Keratinocyte (primary cell): ENCODE measurements at regions not wholly inside any gene's neighbourhood (a gene's known extent, or its start where the extent isn't known, plus 50 kb on each side); places are given as distances from the start of the nearest gene placed in this dataset.
A peak's percentile ranks its signal among the peaks of the same experiment; 100 is the strongest.

Source experiments
- DNase-seq: peaks from one replicate; pipeline ENCODE4 v3.0.0-alpha.2; 2011; ENCODE audit warnings: low read depth, missing footprints, low spot score
- FAIRE-seq: peaks from 2 replicates; lab custom pipeline; 2011; peaks lifted over from hg19 to GRCh38; lab: Jason Lieb, UNC
- H2AFZ ChIP-seq: 2 replicates; pipeline ENCODE4 v1.6.0; 2012; ENCODE audit warnings: low read length, control low read depth, inconsistent platforms; ENCODE audit not compliant: control insufficient read depth
- H3K27ac ChIP-seq: 2 replicates; pipeline ENCODE4 v1.5.1; 2011; ENCODE audit warnings: low read length; ENCODE audit not compliant: control insufficient read depth, insufficient read depth
- H3K27me3 ChIP-seq: 3 replicates; pipeline ENCODE4 v1.6.0; 2011; ENCODE audit warnings: low read length; ENCODE audit not compliant: control insufficient read depth, insufficient read depth; ENCODE audit errors: extremely low read depth
- H3K36me3 ChIP-seq, 2 experiments: 2 replicates in 1 of 2; 3 replicates in 1 of 2; pipeline ENCODE4 v1.5.1; 2011; ENCODE audit warnings: low read length in 2 of 2, mild to moderate bottlenecking in 1 of 2; ENCODE audit not compliant: control insufficient read depth in 2 of 2, insufficient read depth in 2 of 2; ENCODE audit errors: extremely low read depth in 1 of 2
- H3K4me1 ChIP-seq: 3 replicates; pipeline ENCODE4 v1.5.1; 2011; ENCODE audit warnings: low read length; ENCODE audit not compliant: control insufficient read depth, insufficient read depth; ENCODE audit errors: extremely low read depth
- H3K4me2 ChIP-seq: 3 replicates; pipeline ENCODE4 v1.6.0; 2011; ENCODE audit warnings: low read depth, low read length; ENCODE audit not compliant: control insufficient read depth, insufficient read depth; ENCODE audit errors: extremely low read depth
- H3K4me3 ChIP-seq, 3 experiments: fragments of 200-600 bp in 1 of 3; sonication (generic) in 1 of 3; 2 replicates in 2 of 3; 3 replicates in 1 of 3; pipeline ENCODE4 v1.5.1; 2011 to 2016; ENCODE audit warnings: low read length in 3 of 3, mild to moderate bottlenecking in 3 of 3, control low read depth in 2 of 3, inconsistent platforms in 1 of 3, low read depth in 1 of 3, mixed read lengths in 1 of 3, mixed run types in 1 of 3, moderate library complexity in 1 of 3; ENCODE audit not compliant: control insufficient read depth in 2 of 3, insufficient read depth in 2 of 3; ENCODE audit errors: extremely low read depth in 1 of 3
- H3K79me2 ChIP-seq: 2 replicates; pipeline ENCODE4 v1.6.0; 2012; ENCODE audit warnings: low read length; ENCODE audit not compliant: control insufficient read depth, insufficient read depth
- H3K9ac ChIP-seq: 3 replicates; pipeline ENCODE4 v1.6.0; 2011; ENCODE audit warnings: low read length; ENCODE audit not compliant: control insufficient read depth, insufficient read depth; ENCODE audit errors: extremely low read depth
- H3K9me1 ChIP-seq: 3 replicates; pipeline ENCODE4 v1.6.0; 2011; ENCODE audit warnings: low read length; ENCODE audit not compliant: control insufficient read depth, insufficient read depth; ENCODE audit errors: extremely low read depth
- H3K9me3 ChIP-seq: 2 replicates; pipeline ENCODE4 v1.5.1; 2012; ENCODE audit warnings: low read depth, low read length; ENCODE audit not compliant: control insufficient read depth
- H4K20me1 ChIP-seq: 3 replicates; pipeline ENCODE4 v1.6.0; 2011; ENCODE audit warnings: low read length; ENCODE audit not compliant: control insufficient read depth, insufficient read depth; ENCODE audit errors: extremely low read depth
- CTCF ChIP-seq, 3 experiments: IDR thresholded peaks in 1 of 3; conservative IDR thresholded peaks in 1 of 3; optimal IDR thresholded peaks in 1 of 3; 2 replicates in 2 of 3; 3 replicates in 1 of 3; pipeline versions ENCODE3 to v1.5.1; 2011; ENCODE audit warnings: low read length in 3 of 3, mild to moderate bottlenecking in 3 of 3, moderate library complexity in 2 of 3, control low read depth in 1 of 3, inconsistent platforms in 1 of 3; ENCODE audit not compliant: insufficient read depth in 2 of 3; ENCODE audit errors: extremely low read depth in 1 of 3
- EZH2 ChIP-seq: IDR thresholded peaks from one replicate; pipeline ENCODE4 v1.6.1; 2012; ENCODE audit warnings: inconsistent platforms, mild to moderate bottlenecking, low read length, moderate library complexity
- dilution Hi-C: fragments of 300-500 bp; cut with MboI; formaldehyde crosslinking; loops from one replicate; pipeline ENCODE4 v1.7.0; 2020; ENCODE audit warnings: low sequenced_read_pairs; ENCODE audit not compliant: extremely low pct_ligation_motif_present

GRCh38 chr15:99504823-99505551 is 60.8 kb upstream of the MEF2A start:
- H3K9ac ChIP-seq = no peak overlapping the region
- no peaks in the 10 kb centered on the region for H3K79me2 ChIP-seq
- no peaks in the 10 kb centered on the region for H4K20me1 ChIP-seq
- dilution Hi-C loops = no loop called here
- FAIRE-seq (peak; percentile 71), DNase-seq (no peak)
- no peaks in the 10 kb centered on the region for H3K27me3 ChIP-seq
- no peak overlapping the region for H3K27ac ChIP-seq
- H3K9me3 ChIP-seq = no peaks in the 10 kb centered on the region
- no peaks in the 10 kb centered on the region for H3K36me3 ChIP-seq
- no peak overlapping the region for H2AFZ ChIP-seq
- H3K4me1 ChIP-seq = peaks cover 28% of the 10 kb centered on the region
- H3K4me3 ChIP-seq = no peak overlapping the region
- no peaks in the 10 kb centered on the region for H3K9me1 ChIP-seq
- TF ChIP-seq CTCF (optimal IDR thresholded peaks at IDR 0.05 in 1 of 3, IDR thresholded peaks at IDR 0.05 in 1 of 3, conservative IDR thresholded peaks at IDR 0.05 in 1 of 3; ENCODE audit: extremely low read depth in 1 of 3, insufficient read depth in 2 of 3, low read length in 3 of 3) (peak in 2 of 3 experiments; percentile 16 to 30), EZH2 (no peak)
- no peak overlapping the region for H3K4me2 ChIP-seq

- DNase-seq (no peak), FAIRE-seq (no peak)
- H3K27ac ChIP-seq = no peak overlapping the region
- dilution Hi-C loops = no loop called here
- H3K27me3 ChIP-seq = peaks cover 2% of the 10 kb centered on the region
- no peaks in the 10 kb centered on the region for H3K9me1 ChIP-seq
- no peak overlapping the region for H3K4me2 ChIP-seq
- H3K9ac ChIP-seq = no peak overlapping the region
- H3K4me3 ChIP-seq = no peak overlapping the region
- H3K36me3 ChIP-seq = no peaks in the 10 kb centered on the region
- no peaks in the 10 kb centered on the region for H4K20me1 ChIP-seq
- no peaks in the 10 kb centered on the region for H3K79me2 ChIP-seq
- H3K9me3 ChIP-seq = no peaks in the 10 kb centered on the region
- no peak for TF ChIP-seq EZH2
- no peak for TF ChIP-seq CTCF (optimal IDR thresholded peaks at IDR 0.05 in 1 of 3, IDR thresholded peaks at IDR 0.05 in 1 of 3, conservative IDR thresholded peaks at IDR 0.05 in 1 of 3; ENCODE audit: extremely low read depth in 1 of 3, insufficient read depth in 2 of 3, low read length in 3 of 3)
- H2AFZ ChIP-seq = no peak overlapping the region
- peaks cover 28% of the 10 kb centered on the region for H3K4me1 ChIP-seq
Measured at GRCh38 chr15:99506399-99506798, 59.4 kb upstream of the MEF2A start.
